ENCODE measurements at regions not wholly inside any gene's neighbourhood (a gene's known extent, or its start where the extent isn't known, plus 50 kb on each side); places are given as distances from the start of the nearest gene placed in this dataset.
"Not testable (repeated sequence)": the region's sequence is repeated elsewhere in the genome, so short reads cannot be mapped to it uniquely, and the experiment has no call there.

- TF ChIP-seq, protein P1, sequence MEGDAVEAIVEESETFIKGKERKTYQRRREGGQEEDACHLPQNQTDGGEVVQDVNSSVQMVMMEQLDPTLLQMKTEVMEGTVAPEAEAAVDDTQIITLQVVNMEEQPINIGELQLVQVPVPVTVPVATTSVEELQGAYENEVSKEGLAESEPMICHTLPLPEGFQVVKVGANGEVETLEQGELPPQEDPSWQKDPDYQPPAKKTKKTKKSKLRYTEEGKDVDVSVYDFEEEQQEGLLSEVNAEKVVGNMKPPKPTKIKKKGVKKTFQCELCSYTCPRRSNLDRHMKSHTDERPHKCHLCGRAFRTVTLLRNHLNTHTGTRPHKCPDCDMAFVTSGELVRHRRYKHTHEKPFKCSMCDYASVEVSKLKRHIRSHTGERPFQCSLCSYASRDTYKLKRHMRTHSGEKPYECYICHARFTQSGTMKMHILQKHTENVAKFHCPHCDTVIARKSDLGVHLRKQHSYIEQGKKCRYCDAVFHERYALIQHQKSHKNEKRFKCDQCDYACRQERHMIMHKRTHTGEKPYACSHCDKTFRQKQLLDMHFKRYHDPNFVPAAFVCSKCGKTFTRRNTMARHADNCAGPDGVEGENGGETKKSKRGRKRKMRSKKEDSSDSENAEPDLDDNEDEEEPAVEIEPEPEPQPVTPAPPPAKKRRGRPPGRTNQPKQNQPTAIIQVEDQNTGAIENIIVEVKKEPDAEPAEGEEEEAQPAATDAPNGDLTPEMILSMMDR (IDR thresholded peaks at IDR 0.05; ENCODE audit: extremely low read depth, missing control alignments) = no peak
- no peak for DNase-seq (ENCODE audit: low spot score)
Measured at GRCh38 chr6:56875523-56875922, 79.4 kb upstream of the BEND6 start.

- no peak for DNase-seq (ENCODE audit: low spot score)
- TF ChIP-seq, protein P1 (IDR thresholded peaks at IDR 0.05; ENCODE audit: extremely low read depth, missing control alignments) = no peak
Measured at GRCh38 chr6:56874328-56874727, 80.6 kb upstream of the BEND6 start.

DNA sequence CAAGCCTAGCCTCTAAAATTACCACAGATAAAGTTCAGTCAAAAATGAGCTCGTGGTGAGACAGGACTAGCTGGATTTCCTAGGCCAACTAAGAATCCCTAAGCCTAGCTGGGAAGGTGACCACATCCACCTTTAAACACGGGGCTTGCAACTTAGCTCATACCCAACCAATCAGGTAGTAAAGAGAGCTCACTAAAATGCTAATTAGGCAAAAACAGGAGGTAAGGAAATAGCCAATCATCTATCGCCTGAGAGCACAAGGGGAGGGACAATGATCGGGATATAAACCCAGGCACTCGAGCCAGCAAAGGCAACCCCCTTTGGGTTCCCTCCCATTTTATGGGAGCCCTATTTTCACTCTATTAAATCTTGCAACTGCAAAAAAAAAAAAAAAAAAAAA is 84.9 kb upstream of the BEND6 start:
- not testable (repeated sequence) for DNase-seq (ENCODE audit: low spot score)

GRCh38 chr6:56869346-56869745 is 85.6 kb upstream of the BEND6 start:
- TF ChIP-seq, protein P1 (IDR thresholded peaks at IDR 0.05; ENCODE audit: extremely low read depth, missing control alignments) = no peak

GRCh38 chr6:56868687-56869086 is 86.2 kb upstream of the BEND6 start:
- TF ChIP-seq, protein P1 (IDR thresholded peaks at IDR 0.05; ENCODE audit: extremely low read depth, missing control alignments) = no peak
- no peak for DNase-seq (ENCODE audit: low spot score)

More at GRCh38 chr6:56869346-56869745, 85.6 kb upstream of the BEND6 start:
- no peak for DNase-seq (ENCODE audit: low spot score)

- DNase-seq (ENCODE audit: low spot score) = no peak
- TF ChIP-seq, protein P1 (IDR thresholded peaks at IDR 0.05; ENCODE audit: extremely low read depth, missing control alignments) = no peak
Measured at GRCh38 chr6:56866917-56867522, 87.9 kb upstream of the BEND6 start.

DNA sequence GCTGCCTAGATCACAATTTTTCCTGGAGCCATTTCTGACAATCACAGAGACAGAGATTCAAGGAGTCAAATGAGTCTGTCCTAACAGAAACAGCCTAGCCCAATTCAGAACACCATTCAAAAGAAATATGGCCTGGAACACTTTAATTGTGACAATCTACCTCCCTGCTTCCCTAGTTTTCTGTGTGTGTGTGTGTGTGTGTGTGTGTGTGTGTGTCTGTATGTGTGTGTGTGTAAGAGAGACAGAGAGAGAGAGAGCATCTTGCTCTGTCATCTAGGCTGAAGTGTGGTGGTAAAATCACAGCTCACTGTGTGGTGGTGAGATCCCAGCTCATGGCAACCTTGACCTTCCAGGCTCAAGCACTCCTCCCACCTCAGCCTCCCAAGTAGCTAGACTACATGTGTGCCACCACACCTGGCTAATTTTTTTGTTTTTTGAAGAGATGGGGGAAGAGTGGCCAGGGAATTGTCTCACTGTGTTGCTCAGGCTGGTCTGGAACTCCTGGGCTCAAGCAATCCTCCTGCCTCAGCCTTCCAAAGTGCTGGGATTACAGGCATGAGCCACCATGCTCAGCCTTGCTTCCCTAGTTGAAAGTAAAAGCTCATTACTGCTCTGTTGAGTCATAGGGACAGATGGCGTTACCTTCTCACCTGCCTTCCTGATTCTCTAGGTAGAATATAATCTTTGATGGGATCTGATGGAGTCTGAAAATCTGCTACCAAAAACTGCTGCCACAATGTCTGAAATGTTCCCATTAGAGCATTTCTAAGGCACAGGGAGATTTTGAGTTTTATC is 89.6 kb upstream of the BEND6 start:
- DNase-seq (ENCODE audit: low spot score) = no peak
- TF ChIP-seq, protein P1 (IDR thresholded peaks at IDR 0.05; ENCODE audit: extremely low read depth, missing control alignments) = no peak
